ENCODE measurements at regions not wholly inside any gene's neighbourhood (a gene's known extent, or its start where the extent isn't known, plus 50 kb on each side); places are given as distances from the start of the nearest gene placed in this dataset.
A peak's percentile ranks its signal among the peaks of the same experiment; 100 is the strongest.

GRCh38 chr1:8256321-8256720 is 61.6 kb upstream of the SLC45A1 start:
- Histone ChIP-seq H2AFZ (ENCODE audit: low read length) (no peak overlapping the region), H3K4me3 (replicated peaks in 1 of 3; ENCODE audit: insufficient read depth in 1 of 3, low read depth in 2 of 3, low read length in 3 of 3) (no peak overlapping the region), H3K4me2 (ENCODE audit: low read depth, low read length) (no peak overlapping the region), H3K9me3 (ENCODE audit: low read length) (no peaks in the 10 kb centered on the region), H3K36me3 (replicated peaks in 1 of 2; ENCODE audit: control insufficient read depth in 1 of 2, insufficient read depth in 2 of 2, low read length in 2 of 2) (no peaks in the 10 kb centered on the region), H3K27me3 (ENCODE audit: control insufficient read depth in 1 of 2, insufficient read depth in 2 of 2, low read length in 2 of 2) (no peaks in the 10 kb centered on the region), H4K20me1 (ENCODE audit: insufficient read depth, low read length) (no peaks in the 10 kb centered on the region), H3K27ac (ENCODE audit: extremely low read length, insufficient read depth, low read length) (no peak overlapping the region), H3K9ac (ENCODE audit: insufficient read depth, low read depth, low read length) (no peak overlapping the region), H3K4me1 (ENCODE audit: insufficient read depth, low read length) (peaks cover 74% of the 10 kb centered on the region), H3K79me2 (ENCODE audit: insufficient read depth, low read length) (no peaks in the 10 kb centered on the region)
- FAIRE-seq (no peak), DNase-seq (ENCODE audit: low spot score) (no peak), ATAC-seq (no peak)
- WGBS (ENCODE audit: low lambda C conversion rate) = 98% methylated on average over 7 of the region's 7 CpGs
- in situ Hi-C loops (cut with HindIII; ENCODE audit: extremely low pct_ligation_motif_present, low pct_unique_long_range_greater_than_20kb) (no loop called here), intact Hi-C loops (cut with micrococcal nuclease; ENCODE audit: unreplicated experiment) (loop anchor here (5.0 kb wide), 1 partner anchor 56 kb away; no protein-coding TSS in a partner anchor)
- POLR2A ChIA-PET = no interaction called here
- CTCF ChIA-PET (ENCODE audit: low intra/inter-chr PET ratio, low total read pairs) = no interaction called here
- no TSS peak for BruUV-seq (replicated peaks)
- TF ChIP-seq ZMYM3 (CRISPR knock-in tag; IDR thresholded peaks at IDR 0.05) (peak; percentile 71), TAF1 (CRISPR knock-in tag; IDR thresholded peaks at IDR 0.05) (no peak), U2AF2 (IDR thresholded peaks at IDR 0.05; ENCODE audit: low read depth, low read length) (no peak), NFIB (CRISPR knock-in tag; IDR thresholded peaks at IDR 0.05; ENCODE audit: borderline replicate concordance) (no peak), KDM1A (CRISPR knock-in tag; IDR thresholded peaks at IDR 0.05) (peak; percentile 44; the same call in 1 of the 2 replicates)

DNA sequence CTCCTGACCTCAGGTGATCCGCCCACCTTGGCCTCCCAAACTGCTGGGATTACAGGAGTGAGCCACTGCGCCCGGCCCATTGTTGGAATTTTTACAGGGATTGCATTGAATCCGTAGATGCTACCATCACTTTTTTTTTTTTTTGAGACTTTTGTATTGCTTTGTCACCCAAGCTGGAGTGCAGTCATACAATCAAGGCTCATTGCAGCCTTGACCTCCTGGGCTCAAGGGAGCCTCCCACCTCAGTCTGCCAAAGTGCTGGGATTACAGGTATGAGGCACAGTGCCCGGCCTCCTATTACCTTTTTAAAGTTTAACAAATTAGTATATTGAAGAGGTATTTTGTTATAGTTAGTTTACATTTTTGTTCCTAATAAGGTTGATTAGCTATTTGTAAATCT is 62.2 kb upstream of the SLC45A1 start:
- H3K36me3 ChIP-seq (replicated peaks in 1 of 2; ENCODE audit: control insufficient read depth in 1 of 2, insufficient read depth in 2 of 2, low read length in 2 of 2) = no peaks in the 10 kb centered on the region
- intact Hi-C loops (cut with micrococcal nuclease; ENCODE audit: unreplicated experiment) = loop anchor here (5.0 kb wide), 1 partner anchor 57 kb away; no protein-coding TSS in a partner anchor
- H3K4me1 ChIP-seq (ENCODE audit: insufficient read depth, low read length) = peaks cover 68% of the 10 kb centered on the region
- WGBS (ENCODE audit: low lambda C conversion rate) = 89% methylated on average over 5 of the region's 5 CpGs
- no peak for ATAC-seq
- H4K20me1 ChIP-seq (ENCODE audit: insufficient read depth, low read length) = no peaks in the 10 kb centered on the region
- H3K27ac ChIP-seq (ENCODE audit: extremely low read length, insufficient read depth, low read length) = no peak overlapping the region
- H3K79me2 ChIP-seq (ENCODE audit: insufficient read depth, low read length) = no peaks in the 10 kb centered on the region
- H3K4me3 ChIP-seq (replicated peaks in 1 of 3; ENCODE audit: insufficient read depth in 1 of 3, low read depth in 2 of 3, low read length in 3 of 3) = no peak overlapping the region
- ChIA-PET POLR2A (no interaction called here), CTCF (ENCODE audit: low intra/inter-chr PET ratio, low total read pairs) (no interaction called here)
- no peak for FAIRE-seq
- no peak overlapping the region for H3K9ac ChIP-seq (ENCODE audit: insufficient read depth, low read depth, low read length)
- no TSS peak for BruUV-seq (replicated peaks)
- no peak for DNase-seq (ENCODE audit: low spot score)
- H3K9me3 ChIP-seq (ENCODE audit: low read length) = no peaks in the 10 kb centered on the region
- in situ Hi-C loops (cut with HindIII; ENCODE audit: extremely low pct_ligation_motif_present, low pct_unique_long_range_greater_than_20kb) = no loop called here
- TF ChIP-seq TAF1 (CRISPR knock-in tag; IDR thresholded peaks at IDR 0.05) (no peak), ZFP91 (CRISPR knock-in tag; IDR thresholded peaks at IDR 0.05; ENCODE audit: borderline replicate concordance) (no peak), KLF13 (CRISPR knock-in tag; IDR thresholded peaks at IDR 0.05) (no peak), ZNF746 (CRISPR knock-in tag; IDR thresholded peaks at IDR 0.05) (no peak), ZNF546 (CRISPR knock-in tag; conservative IDR thresholded peaks at IDR 0.05) (no peak), SMYD3 (CRISPR knock-in tag; IDR thresholded peaks at IDR 0.05) (no peak), ZIK1 (CRISPR knock-in tag; IDR thresholded peaks at IDR 0.05; ENCODE audit: borderline replicate concordance, low read depth) (no peak), GATAD2A (CRISPR knock-in tag; IDR thresholded peaks at IDR 0.05) (no peak), SRF (IDR thresholded peaks at IDR 0.05; ENCODE audit: low read depth, low read length) (no peak), ZNF317 (CRISPR knock-in tag; IDR thresholded peaks at IDR 0.05) (no peak)
- TF ChIP-seq, protein P1, sequence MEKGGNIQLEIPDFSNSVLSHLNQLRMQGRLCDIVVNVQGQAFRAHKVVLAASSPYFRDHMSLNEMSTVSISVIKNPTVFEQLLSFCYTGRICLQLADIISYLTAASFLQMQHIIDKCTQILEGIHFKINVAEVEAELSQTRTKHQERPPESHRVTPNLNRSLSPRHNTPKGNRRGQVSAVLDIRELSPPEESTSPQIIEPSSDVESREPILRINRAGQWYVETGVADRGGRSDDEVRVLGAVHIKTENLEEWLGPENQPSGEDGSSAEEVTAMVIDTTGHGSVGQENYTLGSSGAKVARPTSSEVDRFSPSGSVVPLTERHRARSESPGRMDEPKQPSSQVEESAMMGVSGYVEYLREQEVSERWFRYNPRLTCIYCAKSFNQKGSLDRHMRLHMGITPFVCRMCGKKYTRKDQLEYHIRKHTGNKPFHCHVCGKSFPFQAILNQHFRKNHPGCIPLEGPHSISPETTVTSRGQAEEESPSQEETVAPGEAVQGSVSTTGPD (CRISPR knock-in tag; IDR thresholded peaks at IDR 0.05) = no peak
- H3K4me2 ChIP-seq (ENCODE audit: low read depth, low read length) = no peak overlapping the region
- H3K27me3 ChIP-seq (ENCODE audit: control insufficient read depth in 1 of 2, insufficient read depth in 2 of 2, low read length in 2 of 2) = no peaks in the 10 kb centered on the region
- no peak overlapping the region for H2AFZ ChIP-seq (ENCODE audit: low read length)
